Ammon's horn (tissue), 1 donor: ENCODE measurements at regions not wholly inside any gene's neighbourhood (a gene's known extent, or its start where the extent isn't known, plus 50 kb on each side); places are given as distances from the start of the nearest gene placed in this dataset.
A peak's percentile ranks its signal among the peaks of the same experiment; 100 is the strongest.

ENCODE experiments used
- DNase-seq: peaks from one replicate; pipeline ENCODE4 v3.0.0-alpha.2; 2016; ENCODE audit warnings: low spot score

DNA sequence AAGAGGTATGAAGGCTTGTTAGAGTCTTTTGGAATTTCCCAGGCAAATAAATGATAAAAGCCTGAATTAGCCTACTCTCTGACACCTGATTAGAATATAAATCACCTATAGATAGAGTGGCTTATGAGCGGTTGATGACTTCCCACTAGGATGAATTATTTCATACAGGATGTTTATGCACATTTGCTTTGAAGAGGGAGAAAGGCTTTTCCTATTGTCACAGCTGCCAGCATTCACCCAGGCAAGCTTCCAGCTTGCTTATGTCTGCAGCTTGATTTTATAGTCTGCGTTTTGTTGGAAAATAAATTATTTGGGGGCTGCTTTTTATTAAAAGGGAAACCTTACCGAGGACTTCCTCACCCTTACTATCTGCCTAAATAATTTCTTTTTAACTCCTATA is 51.3 kb upstream of the EIF2S2 start:
- DNase-seq = no peak

DNA sequence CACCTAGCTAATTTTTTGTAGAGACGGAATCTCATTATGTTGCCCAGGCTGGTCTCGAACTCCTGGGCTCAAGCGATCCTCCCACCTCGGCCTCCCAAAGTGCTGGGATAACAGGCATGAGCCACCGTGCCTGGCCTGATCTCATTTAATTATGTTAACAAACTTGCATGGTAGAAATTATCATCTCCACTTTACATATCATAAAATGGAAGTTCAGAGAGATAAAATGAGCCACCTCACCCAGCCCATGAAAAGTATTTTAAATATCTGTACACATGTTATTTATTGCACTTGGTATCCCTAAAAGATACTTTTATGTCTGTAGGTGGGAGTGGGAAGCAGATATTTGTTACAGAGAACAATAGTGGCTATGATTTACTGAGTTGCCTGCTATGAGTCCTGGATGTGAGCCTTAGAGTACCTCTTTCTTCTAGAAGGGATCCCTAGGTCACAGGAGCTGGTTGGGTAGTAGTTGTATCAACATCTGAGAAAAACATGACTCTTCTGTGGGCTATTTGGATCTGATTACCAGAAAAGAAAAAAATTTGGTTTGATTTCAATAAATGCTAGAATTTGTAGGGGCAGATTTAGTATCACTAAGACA is 52.4 kb upstream of the EIF2S2 start:
- DNase-seq = no peak

DNA sequence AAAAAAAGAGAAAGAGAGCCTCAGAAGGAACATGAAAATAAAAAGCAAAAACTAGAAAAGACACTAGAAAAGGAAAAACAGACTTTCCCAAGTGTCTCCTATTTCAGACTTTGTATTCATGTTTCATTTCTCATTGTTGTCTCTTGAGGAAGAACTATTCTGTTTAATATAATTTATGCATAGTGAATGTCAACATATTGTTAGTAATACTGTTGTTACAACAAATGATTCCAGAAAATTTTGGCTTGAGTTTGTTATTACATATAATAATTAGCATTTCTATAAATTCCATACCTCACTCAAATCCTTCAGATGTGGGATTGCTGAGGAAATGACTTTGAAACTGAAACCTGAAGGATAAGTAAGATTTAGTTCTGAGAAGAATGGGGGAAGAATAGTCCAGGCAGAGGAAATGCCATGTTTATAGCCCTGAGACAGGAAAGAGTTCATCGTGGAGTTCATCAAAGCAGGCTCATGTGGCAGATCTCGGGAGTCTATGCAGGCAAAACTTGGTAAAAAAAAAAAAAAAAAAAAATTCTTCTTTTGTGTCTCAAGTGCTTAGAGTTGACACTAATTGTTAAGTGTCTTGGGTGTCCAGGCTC is 53.1 kb upstream of the EIF2S2 start:
- DNase-seq = no peak

DNA sequence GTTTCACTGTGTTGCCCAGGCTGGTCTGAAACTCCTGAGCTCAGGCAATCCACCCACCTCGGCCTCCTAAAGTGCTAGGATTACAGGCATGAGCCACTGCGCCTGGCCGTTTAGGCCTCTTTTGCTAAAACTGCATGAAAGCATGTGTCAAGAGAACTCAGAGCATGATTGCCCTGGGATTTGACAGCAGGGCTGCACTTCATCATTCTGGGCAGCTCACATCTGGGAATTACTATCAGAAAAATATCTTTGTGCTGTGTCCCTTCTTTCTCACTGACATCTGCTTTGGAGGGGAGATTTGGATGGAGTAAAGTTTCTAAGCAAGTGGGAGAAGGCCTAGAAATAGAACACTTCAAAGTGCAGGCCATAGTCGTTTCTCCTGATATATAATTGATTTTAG is 59.6 kb upstream of the EIF2S2 start:
- DNase-seq = no peak

DNA sequence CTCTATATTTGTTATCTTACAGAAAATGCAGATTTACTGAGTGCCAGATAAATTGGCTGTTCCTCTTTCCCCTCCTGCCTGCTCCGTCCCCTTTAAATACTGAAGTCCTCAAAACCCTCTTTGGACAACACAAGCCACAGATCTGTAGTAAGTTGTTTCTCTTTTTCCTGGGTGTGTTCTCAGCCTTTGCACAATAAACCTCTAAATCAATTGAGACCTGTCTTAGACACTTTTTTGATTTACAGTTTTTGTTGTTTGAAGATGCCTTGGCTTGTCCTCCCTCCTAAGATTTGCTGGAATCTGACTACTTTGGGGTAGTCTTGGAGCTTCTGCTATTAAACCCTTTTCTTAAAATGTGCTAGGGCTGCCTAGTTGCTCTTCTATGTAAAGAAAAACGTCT is 60.9 kb upstream of the EIF2S2 start:
- no peak for DNase-seq

DNA sequence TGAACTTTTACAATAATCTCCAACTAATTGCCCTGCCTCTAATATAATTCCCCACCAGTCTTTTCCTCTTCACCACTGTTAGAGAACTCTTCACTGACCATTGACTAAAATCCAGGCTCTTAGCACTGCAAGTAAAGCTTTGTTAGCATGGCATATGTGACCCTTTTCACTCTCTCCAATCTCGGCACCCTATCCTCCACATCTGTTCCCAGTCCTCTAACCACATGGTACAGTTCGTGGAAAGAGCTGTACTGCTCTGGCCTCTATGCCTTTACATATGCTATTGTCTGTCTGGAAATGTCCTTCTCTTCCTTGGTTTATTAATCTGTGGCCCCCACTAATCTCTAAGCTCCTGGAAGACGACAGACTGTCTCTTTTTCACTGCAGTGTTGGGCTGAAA is 63.0 kb upstream of the EIF2S2 start:
- DNase-seq = no peak

DNA sequence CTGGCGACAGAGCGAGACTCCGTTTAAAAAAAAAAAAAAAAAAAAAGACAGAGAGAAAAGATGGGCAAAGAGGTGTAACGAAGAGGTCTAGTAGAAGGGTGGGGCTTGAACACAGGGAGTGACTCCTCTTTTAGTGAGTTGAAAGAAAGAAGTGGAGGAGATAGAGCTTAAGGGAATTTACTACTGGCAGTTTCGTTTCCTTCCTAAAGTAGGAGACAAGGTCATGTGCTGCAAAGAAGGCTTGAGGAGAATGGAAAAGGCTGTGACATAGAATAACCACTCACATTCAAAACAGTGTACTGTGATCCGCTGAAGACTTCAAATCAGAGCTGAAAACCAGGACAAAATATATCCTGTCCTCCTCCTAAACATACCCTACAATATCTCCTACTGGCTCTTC is 63.8 kb upstream of the EIF2S2 start:
- no peak for DNase-seq

DNA sequence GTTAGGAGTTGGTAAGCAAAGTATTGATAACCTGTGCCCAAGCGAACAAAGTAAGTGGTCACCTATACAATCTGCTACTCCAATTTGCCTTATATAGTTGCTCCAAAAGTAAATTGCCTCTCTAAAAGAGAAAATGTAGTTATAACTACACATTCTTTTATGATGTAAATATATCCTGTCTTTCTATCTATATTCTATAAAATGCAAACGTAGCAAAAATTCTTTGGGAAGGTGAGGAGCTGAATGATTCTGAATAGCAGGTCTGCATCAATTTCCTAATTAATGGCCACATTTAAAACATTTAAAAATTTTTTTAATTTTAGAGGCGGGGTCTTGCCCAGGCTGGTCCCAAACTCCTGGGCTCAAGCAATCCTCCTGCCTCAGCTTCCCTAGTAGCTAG is 64.2 kb upstream of the ASIP start:
- no peak for DNase-seq

DNA sequence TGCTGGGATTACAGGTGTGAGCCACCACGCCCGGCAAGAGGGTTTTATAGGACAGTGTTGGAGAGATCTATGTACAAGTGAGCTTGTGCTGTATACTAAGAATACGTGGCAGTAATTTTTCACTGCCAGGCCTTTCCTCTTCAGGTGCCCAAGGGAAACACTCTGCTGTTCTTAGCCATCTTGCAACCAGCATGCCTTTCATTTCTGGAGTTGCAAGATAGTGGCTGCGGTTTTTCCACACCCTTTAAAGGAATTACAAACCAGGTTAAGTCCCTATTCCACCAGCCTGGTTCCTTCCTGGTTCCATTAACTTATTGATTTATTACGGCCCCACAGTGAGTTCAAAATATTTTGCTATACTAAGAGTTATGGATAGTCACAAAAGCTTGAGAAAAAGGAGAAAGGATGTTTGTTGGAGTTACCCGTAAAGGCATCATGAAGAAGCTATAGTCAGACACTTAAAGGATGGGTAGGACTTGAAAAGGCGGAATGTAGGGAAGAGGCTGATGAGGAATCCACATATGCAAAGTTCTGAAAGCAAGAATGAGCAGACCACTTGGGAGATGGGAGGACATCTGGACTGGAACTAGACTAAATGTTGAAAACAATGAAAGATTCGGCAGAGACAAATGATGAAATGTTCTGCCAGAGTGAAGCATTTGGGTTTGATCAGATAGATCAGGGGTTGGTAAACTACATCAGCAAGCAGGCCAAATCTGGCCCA is 61.4 kb upstream of the ASIP start:
- DNase-seq = no peak

DNA sequence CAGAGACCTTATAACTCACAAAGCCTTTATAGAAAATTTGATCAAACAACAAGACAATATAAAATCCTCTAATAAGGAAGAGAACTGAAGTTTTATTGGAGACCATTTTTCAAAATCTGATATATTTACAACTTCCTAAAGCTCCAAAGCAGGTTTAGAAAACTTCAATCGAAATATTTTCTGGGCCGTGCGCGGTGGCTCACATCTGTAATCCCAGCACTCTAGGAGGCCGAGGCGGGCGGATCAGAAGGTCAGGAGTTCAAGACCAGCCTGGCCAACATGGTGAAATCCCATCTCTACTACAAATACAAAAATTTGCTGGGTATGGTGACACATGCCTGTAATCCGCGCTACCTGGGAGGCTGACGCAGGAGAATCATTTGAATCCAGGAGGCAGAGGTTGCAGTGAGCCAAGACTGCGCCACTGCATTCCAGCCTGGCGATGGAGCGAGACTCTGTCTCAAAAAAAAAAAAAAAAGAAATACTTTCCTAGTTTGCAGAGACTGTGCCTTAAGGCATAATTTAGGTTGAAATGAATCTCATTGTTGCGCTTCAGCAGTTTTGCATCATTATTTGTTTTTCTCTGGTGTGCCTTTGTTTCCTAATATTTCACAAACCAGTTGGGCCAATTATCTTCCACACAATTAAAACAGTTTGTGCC is 60.6 kb upstream of the ASIP start:
- DNase-seq = no peak

DNA sequence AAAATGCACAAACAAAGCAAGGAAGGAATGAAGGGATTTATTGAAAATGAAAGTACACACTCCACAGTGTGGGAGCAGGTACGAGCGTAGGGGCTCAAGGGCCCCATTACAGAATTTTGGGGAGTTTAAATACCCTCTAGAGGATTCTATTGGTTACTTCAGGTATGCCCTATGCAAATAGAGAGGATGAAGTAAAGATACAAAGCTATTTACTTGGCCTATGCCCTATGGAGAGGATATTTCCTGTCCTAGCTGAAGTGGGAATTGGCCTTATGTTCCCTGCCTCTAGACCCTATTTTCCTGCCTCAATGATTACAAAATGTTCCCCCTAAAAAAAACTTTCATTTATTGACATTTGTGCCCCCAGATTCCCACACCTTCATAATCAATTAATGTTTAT is 59.7 kb upstream of the ASIP start:
- DNase-seq = no peak

DNA sequence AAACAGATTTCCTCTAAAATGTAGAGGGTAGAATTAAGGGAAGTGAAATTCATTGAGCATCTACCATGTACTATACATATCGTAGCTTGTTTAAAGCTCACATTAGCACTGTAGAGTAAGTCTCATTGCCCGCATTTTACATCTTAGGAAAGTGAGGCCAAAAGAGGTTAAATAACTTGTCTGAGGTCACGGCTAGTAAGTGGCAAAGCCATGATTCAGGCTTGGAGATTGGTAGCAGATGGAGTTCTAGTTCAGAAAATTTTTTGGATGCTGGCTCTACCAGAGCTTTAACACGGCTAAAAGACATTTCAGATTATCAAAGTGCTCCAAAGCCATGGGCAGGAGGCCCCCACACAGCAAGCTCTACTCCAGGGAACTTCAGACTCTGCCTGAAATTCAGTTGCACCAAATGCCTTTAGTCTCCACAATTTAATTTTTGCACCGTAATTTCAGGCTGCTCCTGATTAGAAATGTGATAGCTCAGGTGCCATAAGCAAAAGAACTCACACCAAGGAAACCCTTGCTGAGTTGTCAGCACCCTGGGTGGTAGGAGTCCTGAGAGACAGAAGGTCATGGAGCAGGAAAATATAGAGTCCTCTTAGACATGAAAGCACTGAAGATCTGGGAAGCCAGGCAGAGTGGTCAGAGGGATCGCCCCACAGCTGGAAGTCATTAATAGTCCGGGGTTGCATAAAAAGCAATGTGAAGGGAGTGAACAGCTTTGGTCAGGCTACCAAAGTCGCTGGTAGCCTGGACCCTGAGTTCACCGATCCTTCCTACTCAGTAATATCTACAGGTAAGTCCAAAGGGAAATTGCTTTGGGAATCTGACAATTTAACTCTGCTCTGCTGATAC is 55.2 kb upstream of the ASIP start:
- no peak for DNase-seq

DNA sequence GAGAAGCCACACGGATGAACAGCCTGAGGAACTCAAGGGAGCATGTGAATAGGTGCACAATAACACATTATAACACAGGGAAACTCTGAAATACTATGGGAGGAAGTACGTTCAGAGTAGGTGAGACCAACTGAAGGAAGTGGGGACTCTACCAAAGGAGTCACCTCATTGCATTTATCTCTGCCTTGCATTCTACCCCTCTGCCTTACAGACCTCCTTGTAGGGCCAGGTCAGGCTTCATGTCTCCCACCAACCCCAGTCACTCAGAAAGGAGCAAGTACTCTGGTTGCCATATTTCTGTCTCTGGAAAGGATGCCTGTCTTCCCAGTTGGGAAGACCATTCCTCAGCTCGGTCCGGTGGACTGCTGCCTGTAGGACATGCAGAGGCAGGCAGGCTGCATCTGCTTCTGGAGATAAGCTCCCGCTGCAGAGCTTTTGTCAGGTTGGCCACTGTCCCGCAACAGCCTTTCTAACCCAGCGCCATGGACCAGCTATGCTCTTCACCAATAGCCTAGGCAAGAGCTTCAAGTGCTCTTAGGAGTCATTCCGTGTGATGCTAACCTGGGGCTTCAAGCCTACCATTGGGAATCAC is 51.6 kb upstream of the ASIP start:
- no peak for DNase-seq

DNA sequence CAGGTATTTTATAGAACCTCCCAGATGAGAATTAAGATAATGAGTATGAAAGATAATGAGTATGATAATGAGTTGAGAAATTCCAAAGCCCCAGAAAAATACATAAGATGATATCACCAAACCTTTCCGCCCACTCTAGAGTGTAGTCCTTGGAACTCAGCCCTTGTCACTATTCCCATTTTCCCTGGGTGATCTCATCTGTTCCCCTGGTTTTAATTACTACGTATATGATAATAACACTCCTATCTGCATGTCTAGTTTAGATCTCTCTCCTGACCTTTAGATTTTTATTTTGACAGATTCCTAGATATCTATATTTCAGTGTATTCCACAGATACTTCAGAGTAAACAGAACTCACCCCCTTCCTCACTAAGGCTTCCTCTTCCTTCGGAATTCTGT is 51.0 kb upstream of the ASIP start:
- no peak for DNase-seq

DNA sequence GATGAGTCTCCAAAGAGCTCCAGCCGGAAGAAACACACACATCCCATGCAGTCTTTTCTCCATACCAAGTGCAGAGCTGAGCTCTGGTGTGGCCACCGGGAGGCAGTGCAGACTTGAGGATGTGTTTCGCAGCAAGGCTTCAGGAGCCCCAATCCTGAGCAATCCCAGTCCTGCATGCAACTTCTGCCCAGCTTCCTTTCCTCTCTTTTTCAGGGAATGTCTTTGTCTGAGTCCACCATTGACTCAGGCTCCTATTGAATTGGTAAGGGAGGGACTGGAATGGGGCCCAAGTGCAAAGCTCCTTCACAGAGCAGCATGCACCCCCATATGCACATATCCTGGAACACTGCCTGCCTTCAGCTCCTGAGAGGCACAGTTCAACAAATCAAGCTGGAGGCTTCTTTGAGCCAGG is 50.5 kb upstream of the ASIP start:
- DNase-seq = peak; percentile 93
